ENCODE measurements at regions not wholly inside any gene's neighbourhood (a gene's known extent, or its start where the extent isn't known, plus 50 kb on each side); places are given as distances from the start of the nearest gene placed in this dataset.

GRCh38 chr3:176969066-176969465 lies 228.2 kb downstream of the TBL1XR1 start:
- DNase-seq (ENCODE audit: low read depth), result no peak

- no peak for DNase-seq (ENCODE audit: low read depth)
These were observed 228.7 kb downstream of the TBL1XR1 start for GRCh38 chr3:176968631-176969030.

DNA sequence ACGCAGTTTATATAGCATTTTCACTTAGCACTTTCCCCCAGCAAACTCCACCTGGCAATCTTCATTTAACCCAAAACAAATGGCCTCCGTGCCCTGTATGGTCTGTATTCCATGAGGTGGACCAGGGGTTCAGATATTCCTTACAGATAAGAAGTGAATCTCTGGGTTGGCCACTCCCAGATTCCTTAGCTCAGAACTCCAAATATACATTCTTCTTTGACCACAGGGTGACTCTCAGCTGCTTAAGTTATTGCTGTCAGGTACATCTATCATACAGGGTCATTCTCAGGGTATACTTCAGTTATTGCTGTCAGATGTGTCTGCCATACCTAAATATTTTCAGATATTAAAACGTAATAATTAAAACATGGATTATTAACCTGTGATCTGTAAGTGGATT lies 229.8 kb downstream of the TBL1XR1 start:
- no peak for DNase-seq (ENCODE audit: low read depth)

GRCh38 chr3:176964661-176965060 lies 232.6 kb downstream of the TBL1XR1 start:
- no peak for DNase-seq (ENCODE audit: low read depth)

DNA sequence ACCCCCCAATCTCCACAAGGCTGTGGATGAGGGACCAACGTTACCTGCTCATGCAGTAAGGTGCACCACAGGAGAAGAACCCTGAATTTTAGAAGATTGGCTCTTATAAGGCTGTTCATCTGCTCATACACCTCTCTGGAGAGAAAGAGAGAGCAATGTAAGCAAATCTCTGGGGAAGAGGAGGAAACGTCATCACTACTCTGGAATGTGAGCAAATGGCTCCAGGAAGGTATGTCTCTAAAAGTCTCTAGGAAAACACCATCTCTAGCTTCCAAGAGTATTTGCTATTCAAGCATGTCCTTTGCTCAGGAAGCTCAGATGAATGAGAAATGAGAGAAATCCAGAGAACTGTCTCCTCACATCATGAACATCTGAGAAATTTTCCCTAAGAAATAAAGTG lies 235.4 kb downstream of the TBL1XR1 start:
- no peak for DNase-seq (ENCODE audit: low read depth)

DNA sequence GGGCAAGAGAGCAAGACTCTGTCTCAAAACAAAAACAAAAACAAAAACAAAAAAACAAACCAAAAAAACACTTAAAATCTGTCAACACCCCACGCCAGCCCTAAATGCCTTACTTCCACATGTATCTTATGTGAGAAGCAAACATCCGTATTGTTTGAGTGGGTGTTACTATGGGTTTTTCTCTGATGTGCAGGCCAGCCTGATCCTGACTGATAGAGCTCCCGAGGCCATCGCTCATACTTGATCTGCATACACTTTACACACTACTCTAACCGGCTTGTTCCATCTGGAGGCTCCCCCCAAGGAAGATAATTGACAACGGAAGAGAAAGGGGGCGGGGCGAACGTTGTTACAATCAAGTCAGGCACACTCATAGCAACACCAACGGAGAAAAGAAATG lies 237.4 kb downstream of the TBL1XR1 start:
- no peak for DNase-seq (ENCODE audit: low read depth)

- no peak for DNase-seq (ENCODE audit: low read depth)
These were observed 238.7 kb downstream of the TBL1XR1 start for GRCh38 chr3:176958560-176958959.

- no peak for DNase-seq (ENCODE audit: low read depth)
These were observed 242.8 kb downstream of the TBL1XR1 start for GRCh38 chr3:176954517-176954916.

DNA sequence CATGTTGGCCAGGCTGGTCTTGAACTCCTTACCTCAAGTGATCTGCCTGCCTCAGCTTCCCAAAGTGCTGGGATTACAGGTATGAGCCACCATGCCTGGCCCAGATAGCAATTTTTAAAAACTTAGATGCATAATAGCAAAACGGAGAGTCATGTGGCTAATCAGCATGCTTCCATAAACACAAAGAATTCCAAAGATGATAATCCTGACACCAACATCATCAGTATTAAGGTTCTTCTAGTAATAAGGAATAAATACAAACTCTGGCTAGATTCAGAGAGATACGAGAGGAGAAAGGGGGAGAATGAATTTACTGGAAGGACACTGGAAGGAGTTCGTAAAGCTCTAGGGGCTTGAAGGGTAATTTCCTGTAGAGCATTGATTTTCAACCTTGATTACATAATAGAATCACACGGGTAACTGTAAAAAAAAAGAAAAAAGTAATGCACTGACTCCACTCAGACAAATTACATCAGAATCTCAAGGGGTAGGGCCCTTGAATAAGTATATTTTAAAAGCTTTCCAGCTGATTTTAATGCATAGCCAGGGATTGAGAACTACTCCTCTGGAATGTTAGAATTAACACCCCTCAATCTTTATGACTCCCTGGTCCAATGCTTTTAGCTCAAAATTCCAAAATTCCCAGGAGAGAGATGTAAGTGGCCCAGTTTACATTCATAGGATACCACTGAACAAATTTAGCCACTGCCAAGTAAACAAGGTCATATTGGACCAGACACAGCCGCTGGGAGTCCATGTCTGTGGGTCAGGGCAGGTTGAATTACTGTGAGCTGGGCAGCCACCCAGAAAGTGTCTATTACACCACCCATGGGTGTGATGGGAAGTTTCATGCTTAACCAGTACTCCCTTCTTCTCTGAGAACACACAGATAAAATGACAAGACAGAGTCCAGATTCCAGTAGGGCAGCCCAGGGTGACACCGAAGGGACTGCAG lies 243.9 kb downstream of the TBL1XR1 start:
- DNase-seq (ENCODE audit: low read depth), result no peak

GRCh38 chr3:176951586-176952292 lies 245.5 kb downstream of the TBL1XR1 start:
- no peak for DNase-seq (ENCODE audit: low read depth)

DNA sequence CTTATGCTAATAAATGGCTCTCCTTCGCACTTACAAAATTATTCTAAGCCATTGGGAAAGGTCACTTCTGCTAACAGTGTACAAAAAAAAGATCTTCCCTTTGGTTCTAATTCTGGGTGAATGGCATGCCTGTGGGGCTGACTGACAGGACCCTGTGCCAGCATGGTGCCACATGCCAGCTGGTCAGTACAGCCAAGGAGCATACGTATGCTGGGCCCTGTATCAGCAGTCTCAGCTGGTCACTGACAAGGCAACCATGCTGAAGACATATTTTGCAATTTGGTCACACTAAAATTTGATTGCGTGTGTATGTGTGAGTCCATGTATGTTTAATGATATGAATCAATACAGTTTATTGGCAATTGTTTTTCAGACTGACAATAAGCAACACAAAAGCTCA lies 246.1 kb downstream of the TBL1XR1 start:
- no peak for DNase-seq (ENCODE audit: low read depth)

- peak; percentile 28 for DNase-seq (ENCODE audit: low read depth)
These were observed 246.5 kb downstream of the TBL1XR1 start for GRCh38 chr3:176950743-176951142.

DNA sequence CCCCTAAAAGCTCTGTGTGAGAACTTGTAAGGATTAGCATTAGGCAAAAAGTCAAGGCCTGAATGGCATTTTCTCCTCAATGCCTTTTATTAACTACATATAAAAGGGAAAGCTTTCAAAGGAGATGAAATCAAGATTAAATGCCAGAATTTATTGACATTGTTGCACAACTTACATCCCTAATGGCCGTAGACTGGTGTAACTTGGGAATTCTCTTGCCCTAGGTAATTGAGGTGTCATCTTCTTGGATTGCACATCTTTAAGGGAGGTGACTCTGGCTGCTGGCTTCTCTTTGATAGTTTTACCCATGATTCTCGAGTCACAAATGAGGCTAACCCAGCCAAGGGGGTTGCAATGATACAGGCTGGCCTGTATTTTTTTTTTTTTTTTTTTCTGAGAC lies 249.1 kb downstream of the TBL1XR1 start:
- DNase-seq (ENCODE audit: low read depth), result no peak

- DNase-seq (ENCODE audit: low read depth), result no peak
These were observed 251.1 kb downstream of the TBL1XR1 start for GRCh38 chr3:176946202-176946601.

GRCh38 chr3:176942305-176942704 lies 255.0 kb downstream of the TBL1XR1 start:
- DNase-seq (ENCODE audit: low read depth), result no peak

- no peak for DNase-seq (ENCODE audit: low read depth)
These were observed 255.6 kb downstream of the TBL1XR1 start for GRCh38 chr3:176941689-176942088.

DNA sequence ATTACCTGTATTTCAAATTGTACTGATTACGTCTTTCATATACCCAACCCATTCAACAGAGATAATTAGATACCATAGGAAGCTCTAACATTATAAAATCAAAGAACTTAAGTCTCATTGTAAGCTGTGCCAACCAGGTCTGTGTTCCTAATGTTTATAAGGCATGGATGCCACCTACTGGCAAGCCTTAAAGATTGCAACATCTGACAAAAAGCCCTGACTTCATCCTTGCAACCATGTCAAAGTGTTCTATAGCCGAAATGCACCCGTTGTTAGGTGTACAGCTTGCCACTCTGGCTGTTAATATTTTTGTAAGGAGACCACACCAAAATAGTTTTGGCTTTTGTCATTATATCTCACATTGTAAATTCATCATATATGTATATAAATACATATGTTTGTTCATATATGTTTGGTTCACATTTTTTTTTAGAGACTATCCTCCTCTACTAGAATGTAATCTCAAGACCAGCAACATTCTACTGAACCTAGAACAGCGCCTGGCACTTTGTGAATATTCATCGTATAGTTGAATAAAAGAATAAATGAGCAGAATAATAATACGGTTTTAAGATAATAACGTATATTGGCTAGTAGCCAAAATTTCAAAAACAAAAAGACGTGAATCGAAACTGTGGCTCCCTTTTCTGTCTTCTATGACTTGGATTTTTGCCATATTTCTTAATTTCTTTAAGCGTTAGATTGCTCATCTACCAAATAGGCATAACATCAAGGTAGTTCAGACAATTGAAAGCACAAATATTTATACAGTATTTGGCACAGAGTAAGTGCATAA lies 258.1 kb downstream of the TBL1XR1 start:
- DNase-seq (ENCODE audit: low read depth), result peak; percentile 58

DNA sequence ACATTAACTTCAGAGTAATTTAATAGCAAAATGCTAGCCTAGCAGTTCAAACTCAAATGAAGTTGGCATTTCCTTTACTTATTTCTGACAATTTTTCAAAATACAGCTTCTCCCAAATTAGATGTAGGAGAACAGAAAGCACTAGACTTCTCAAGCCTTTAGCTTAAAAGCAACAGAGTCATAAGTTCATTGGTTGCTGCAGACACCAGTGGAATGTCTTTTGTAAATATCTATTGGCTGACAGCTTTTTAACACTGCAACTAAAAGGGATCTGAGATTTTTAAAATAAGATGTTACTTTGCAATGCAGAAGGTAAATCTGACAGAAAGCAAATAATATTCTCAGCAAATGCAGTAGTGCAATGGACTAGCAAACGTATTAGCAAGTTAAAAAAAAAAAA lies 259.3 kb downstream of the TBL1XR1 start:
- DNase-seq (ENCODE audit: low read depth), result no peak

- no peak for DNase-seq (ENCODE audit: low read depth)
These were observed 259.7 kb downstream of the TBL1XR1 start for GRCh38 chr3:176937541-176937940.

- no peak for DNase-seq (ENCODE audit: low read depth)
These were observed 261.9 kb downstream of the TBL1XR1 start for GRCh38 chr3:176935194-176935888.

DNA sequence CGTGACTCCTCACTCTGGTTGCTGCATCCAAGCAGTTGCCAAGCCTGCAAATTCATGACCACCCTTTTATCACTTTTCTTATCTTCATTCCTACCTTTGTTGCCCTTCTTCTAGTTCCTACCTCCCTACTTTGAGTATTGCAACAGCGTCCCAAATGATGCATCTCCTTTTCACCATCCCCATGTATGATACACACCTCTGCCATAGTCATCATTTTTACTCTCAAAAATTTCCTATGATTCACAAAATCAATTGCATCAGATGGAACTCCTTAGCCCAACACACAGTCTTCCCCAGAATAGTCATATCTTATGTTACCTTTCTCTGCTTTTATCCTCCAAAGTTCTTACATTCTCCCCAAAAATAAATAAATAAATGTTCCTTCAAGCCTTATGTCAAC lies 262.6 kb downstream of the TBL1XR1 start:
- no peak for DNase-seq (ENCODE audit: low read depth)

DNA sequence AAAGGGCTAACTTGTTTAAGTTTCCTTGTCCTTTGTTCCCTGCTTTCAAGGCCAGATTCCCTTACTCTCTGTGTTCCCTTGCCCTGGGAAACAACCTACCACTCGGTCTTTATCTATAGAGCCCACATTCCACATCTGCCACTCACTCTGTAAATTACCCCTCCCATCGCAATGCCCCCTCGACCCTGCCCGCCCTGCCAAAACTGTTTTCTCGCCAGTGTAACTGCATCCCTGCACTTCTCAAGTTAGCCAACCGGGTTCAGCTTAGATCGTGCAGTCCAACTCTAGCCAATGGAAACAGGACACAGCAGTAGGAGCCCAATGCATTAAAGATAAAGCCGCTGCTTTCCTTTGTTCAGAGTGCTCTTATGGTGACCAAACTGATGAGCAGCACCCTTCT lies 263.6 kb downstream of the TBL1XR1 start:
- no peak for DNase-seq (ENCODE audit: low read depth)
